HEK293 (cell line): ENCODE measurements at regions not wholly inside any gene's neighbourhood (a gene's known extent, or its start where the extent isn't known, plus 50 kb on each side); places are given as distances from the start of the nearest gene placed in this dataset.

Experiments used
- ATF2 ChIP-seq: fragments of 450-650 bp; formaldehyde crosslinking; IDR thresholded peaks from 2 replicates; pipeline ENCODE4 v1.5.1; 2016; ENCODE audit warnings: missing biosample characterization, missing genetic modification characterization, low read depth
- CTCF ChIP-seq: fragments of 450-650 bp; formaldehyde crosslinking; IDR thresholded peaks from 2 replicates; pipeline ENCODE4 v1.5.1; 2016; ENCODE audit warnings: missing biosample characterization, missing genetic modification characterization
- HOXA7 ChIP-seq: sonication (generic); formaldehyde crosslinking; IDR thresholded peaks from 2 replicates; pipeline ENCODE4 v1.8.1; 2022; ENCODE audit warnings: missing genetic modification reagents, borderline replicate concordance
- RBAK ChIP-seq: fragments of 450-650 bp; formaldehyde crosslinking; IDR thresholded peaks from 2 replicates; pipeline ENCODE4 v1.5.1; 2016; ENCODE audit warnings: missing biosample characterization, missing genetic modification characterization
- REST ChIP-seq: fragments of 450-650 bp; formaldehyde crosslinking; IDR thresholded peaks from 2 replicates; pipeline ENCODE4 v1.5.1; 2016; ENCODE audit warnings: missing biosample characterization, missing genetic modification characterization
- SCRT1 ChIP-seq: fragments of 450-650 bp; formaldehyde crosslinking; IDR thresholded peaks from 2 replicates; pipeline ENCODE4 v1.5.1; 2016; ENCODE audit warnings: missing biosample characterization, missing genetic modification characterization, borderline replicate concordance
- TRIM28 ChIP-seq: IDR thresholded peaks from 2 replicates; pipeline ENCODE4 v1.6.1; 2011; ENCODE audit warnings: low read length, control low read depth, borderline replicate concordance
- YY1 ChIP-seq: fragments of 450-650 bp; formaldehyde crosslinking; IDR thresholded peaks from 2 replicates; pipeline ENCODE4 v1.5.1; 2018; ENCODE audit warnings: missing biosample characterization, missing genetic modification characterization
- ZBTB26 ChIP-seq: fragments of 450-650 bp; formaldehyde crosslinking; optimal IDR thresholded peaks from 2 replicates; pipeline ENCODE3; 2016; ENCODE audit warnings: missing biosample characterization, mild to moderate bottlenecking, missing genetic modification characterization
- ZNF175 ChIP-seq: fragments of 450-650 bp; formaldehyde crosslinking; IDR thresholded peaks from 2 replicates; pipeline ENCODE4 v1.5.1; 2016; ENCODE audit warnings: missing biosample characterization, missing genetic modification characterization
- ZNF214 ChIP-seq: fragments of 450-650 bp; formaldehyde crosslinking; IDR thresholded peaks from 2 replicates; pipeline ENCODE4 v1.5.1; 2017; ENCODE audit warnings: missing biosample characterization, mild to moderate bottlenecking, missing genetic modification characterization, borderline replicate concordance
- ZNF274 ChIP-seq, 2 experiments: fragments of 200-500 bp in 1 of 2; fragments of 450-650 bp in 1 of 2; sonication (Bioruptor generic) in 1 of 2; formaldehyde crosslinking in 1 of 2; IDR thresholded peaks; 2 replicates each; pipeline versions ENCODE4 v1.5.1 to v1.6.1; 2014 to 2016; ENCODE audit warnings: borderline replicate concordance in 1 of 2, inconsistent platforms in 1 of 2, low read length in 1 of 2, missing biosample characterization in 1 of 2, missing genetic modification characterization in 1 of 2

GRCh38 chr2:106285237-106285829, 91.2 kb upstream of the UXS1 start:
- TF ChIP-seq CTCF (tag by site-specific recombination): no peak
- no peak for TF ChIP-seq YY1 (tag by site-specific recombination)
- TF ChIP-seq ZNF175 (tag by site-specific recombination): no peak
- TF ChIP-seq ATF2 (tag by site-specific recombination): no peak
- TF ChIP-seq ZBTB26 (tag by site-specific recombination): no peak
- no peak for TF ChIP-seq ZNF214 (tag by site-specific recombination)
- TF ChIP-seq TRIM28: no peak
- no peak for TF ChIP-seq REST
- no peak for TF ChIP-seq ZNF274 (IDR thresholded peaks at IDR 0.05; ENCODE audit: low read length)
- no peak for TF ChIP-seq ZNF274 (tag by site-specific recombination; IDR thresholded peaks at IDR 0.05; ENCODE audit: borderline replicate concordance)
- no peak for TF ChIP-seq HOXA7 (CRISPR knock-in tag)
- TF ChIP-seq SCRT1 (tag by site-specific recombination): no peak
- TF ChIP-seq RBAK: no peak
